HCT116 (cell line): ENCODE measurements at regions not wholly inside any gene's neighbourhood (a gene's known extent, or its start where the extent isn't known, plus 50 kb on each side); places are given as distances from the start of the nearest gene placed in this dataset.

Experiments
- ATAC-seq: fragments of 200-7000 bp; cut with Tn5 transposase; 2 replicates; pipeline ENCODE4 v1.9.1; 2020; ENCODE audit warnings: mild to moderate bottlenecking, moderate library complexity
- BruUV-seq: library from RNA; stranded (reverse); fragments of 400-500 nt; replicated peaks from 2 replicates; lab custom pipeline; 2021; lab: Mats Ljungman, UMichigan
- CTCF ChIA-PET: fragments of 300-600 bp; sonication (Branson Sonifier 250); formaldehyde crosslinking; loops from one replicate; lab custom pipeline; 2021; ENCODE audit warnings: antibody characterized with exemption; lab: Charles Lee
- POLR2A ChIA-PET: fragments of 300-600, 350-600 bp; sonication (Branson Sonifier 250); formaldehyde crosslinking; loops from one replicate; lab custom pipeline; 2021; ENCODE audit warnings: antibody characterized with exemption; lab: Charles Lee
- RAD21 ChIA-PET, 2 experiments: fragments of 300-600 bp; sonication (Branson Sonifier 250); formaldehyde crosslinking; loops; one replicate each; lab custom pipeline; 2023; ENCODE audit warnings: low total read pairs in 2 of 2; ENCODE audit not compliant: uncharacterized antibody in 2 of 2, unreplicated experiment in 2 of 2, low non-redundant PET in 1 of 2; lab: Charles Lee
- DNase-seq: peaks from one replicate; pipeline ENCODE4 v3.0.0-alpha.2; 2010; ENCODE audit warnings: low read depth, low spot score
- H2AFZ ChIP-seq: fragments of 200-600 bp; shearing (Covaris generic), sonication (generic); 2 replicates; pipeline ENCODE4 v1.6.1; 2017; ENCODE audit warnings: low read depth, mixed run types, mixed read lengths, antibody characterized with exemption, low read length; ENCODE audit not compliant: poor library complexity, severe bottlenecking
- H3K27ac ChIP-seq: 2 replicates; pipeline ENCODE4 v1.5.1; 2012; ENCODE audit warnings: low read depth, low read length
- H3K27me3 ChIP-seq: fragments of 200-600 bp; sonication (generic); 2 replicates; pipeline ENCODE4 v1.6.1; 2016; ENCODE audit warnings: mixed run types, low read length, mixed read lengths; ENCODE audit not compliant: insufficient read depth
- H3K36me3 ChIP-seq, 2 experiments: fragments of 200-500 bp in 1 of 2; fragments of 200-600 bp in 1 of 2; sonication (Bioruptor generic) in 1 of 2; sonication (generic) in 1 of 2; 2 replicates each; pipeline versions ENCODE4 v1.5.1 to v1.6.1; 2014 to 2016; ENCODE audit warnings: low read length in 2 of 2, inconsistent platforms in 1 of 2, mixed read lengths in 1 of 2, mixed run types in 1 of 2; ENCODE audit not compliant: insufficient read depth in 2 of 2, control insufficient read depth in 1 of 2
- H3K4me1 ChIP-seq, 2 experiments: fragments of 200-600 bp in 1 of 2; sonication (generic) in 1 of 2; 2 replicates each; pipeline versions ENCODE4 v1.5.1 to v1.6.1; 2012 to 2017; ENCODE audit warnings: low read length in 2 of 2, inconsistent platforms in 1 of 2, mild to moderate bottlenecking in 1 of 2, mixed read lengths in 1 of 2, mixed run types in 1 of 2, moderate library complexity in 1 of 2; ENCODE audit not compliant: insufficient read depth in 2 of 2, control insufficient read depth in 1 of 2
- H3K4me2 ChIP-seq: fragments of 200-600 bp; sonication (generic); 2 replicates; pipeline ENCODE4 v1.6.1; 2017; ENCODE audit warnings: mixed run types, low read length, mixed read lengths
- H3K4me3 ChIP-seq, 2 experiments: fragments of 200-600 bp in 1 of 2; sonication (generic) in 1 of 2; replicated peaks in 1 of 2; 2 replicates each; pipeline ENCODE4 v1.5.1; 2011 to 2016; ENCODE audit warnings: low read length in 2 of 2, control low read depth in 1 of 2, low read depth in 1 of 2, mild to moderate bottlenecking in 1 of 2, mixed read lengths in 1 of 2, mixed run types in 1 of 2
- H3K79me2 ChIP-seq: fragments of 200-600 bp; sonication (generic); 2 replicates; pipeline ENCODE4 v1.6.1; 2017; ENCODE audit warnings: mild to moderate bottlenecking, mixed run types, low read length, moderate library complexity, mixed read lengths; ENCODE audit not compliant: insufficient read depth
- H3K9ac ChIP-seq: fragments of 200-600 bp; sonication (generic); 2 replicates; pipeline ENCODE4 v1.6.1; 2016; ENCODE audit warnings: low read length, mixed read lengths
- H3K9me2 ChIP-seq: fragments of 200-600 bp; sonication (generic), shearing (Covaris generic); 2 replicates; pipeline ENCODE4 v1.6.1; 2017; ENCODE audit warnings: mixed run types, mild to moderate bottlenecking, moderate library complexity; ENCODE audit not compliant: insufficient read depth
- H3K9me3 ChIP-seq, 2 experiments: fragments of 200-500 bp in 1 of 2; fragments of 200-600 bp in 1 of 2; sonication (Bioruptor generic) in 1 of 2; sonication (generic) in 1 of 2; 2 replicates each; pipeline ENCODE4 v1.6.1; 2014 to 2017; ENCODE audit warnings: low read length in 2 of 2, mixed read lengths in 2 of 2, inconsistent platforms in 1 of 2, low read depth in 1 of 2, mild to moderate bottlenecking in 1 of 2, mixed run types in 1 of 2, moderate library complexity in 1 of 2; ENCODE audit not compliant: control insufficient read depth in 1 of 2, insufficient read depth in 1 of 2
- H4K20me1 ChIP-seq: fragments of 200-600 bp; sonication (generic), shearing (Covaris generic); 2 replicates; pipeline ENCODE4 v1.6.1; 2017; ENCODE audit warnings: mixed run types, mild to moderate bottlenecking, moderate library complexity; ENCODE audit not compliant: insufficient read depth
- CBX3 ChIP-seq: IDR thresholded peaks from 2 replicates; pipeline ENCODE4 v1.6.1; 2012; ENCODE audit warnings: low read depth
- CEBPB ChIP-seq: IDR thresholded peaks from 2 replicates; pipeline ENCODE4 v1.6.1; 2012; ENCODE audit warnings: low read depth
- EGR1 ChIP-seq: IDR thresholded peaks from 2 replicates; pipeline ENCODE4 v1.6.1; 2012; ENCODE audit warnings: low read depth
- ELF1 ChIP-seq: IDR thresholded peaks from 2 replicates; pipeline ENCODE4 v1.6.1; 2012; ENCODE audit warnings: low read depth, borderline replicate concordance
- EZH2 ChIP-seq: fragments of 200-600 bp; sonication (generic); IDR thresholded peaks from 2 replicates; pipeline ENCODE4 v1.6.1; 2017; ENCODE audit warnings: antibody characterized with exemption, mixed run types
- EZH2phosphoT487 ChIP-seq: fragments of 200-600 bp; IDR thresholded peaks from 2 replicates; pipeline ENCODE4 v1.6.1; 2018; ENCODE audit warnings: antibody characterized with exemption, borderline replicate concordance
- FOSL1 ChIP-seq: IDR thresholded peaks from 2 replicates; pipeline ENCODE4 v1.6.1; 2012; ENCODE audit warnings: low read depth
- POLR2A ChIP-seq: IDR thresholded peaks from 2 replicates; pipeline ENCODE4 v1.7.0; 2011; ENCODE audit warnings: borderline replicate concordance; ENCODE audit not compliant: insufficient read depth, insufficient read length; ENCODE audit errors: extremely low read depth
- POLR2AphosphoS5 ChIP-seq: IDR thresholded peaks from 2 replicates; pipeline ENCODE4 v1.6.1; 2011; ENCODE audit warnings: mild to moderate bottlenecking, low read depth, low read length, moderate library complexity
- SIN3A ChIP-seq: IDR thresholded peaks from 2 replicates; pipeline ENCODE4 v1.6.1; 2012; ENCODE audit warnings: low read depth
- SP1 ChIP-seq: IDR thresholded peaks from 2 replicates; pipeline ENCODE4 v1.6.1; 2012; ENCODE audit warnings: low read depth
- SRF ChIP-seq: IDR thresholded peaks from 2 replicates; pipeline ENCODE4 v1.6.1; 2012; ENCODE audit warnings: low read depth
- YY1 ChIP-seq: IDR thresholded peaks from 2 replicates; pipeline ENCODE4 v1.6.1; 2011; ENCODE audit warnings: low read length, low read depth, moderate library complexity, mild to moderate bottlenecking; ENCODE audit not compliant: insufficient replicate concordance; ENCODE audit errors: extremely low read depth
- ZNF274 ChIP-seq: fragments of 200-500 bp; sonication (Bioruptor generic); IDR thresholded peaks from 2 replicates; pipeline ENCODE4 v1.6.1; 2014; ENCODE audit warnings: mild to moderate bottlenecking, low read depth, low read length, inconsistent platforms
- intact Hi-C: fragments of 100-400 bp; cut with micrococcal nuclease; formaldehyde crosslinking; loops from 2 replicates; pipeline ENCODE4 v1.10.0; 2022
- TF ChIP-seq, protein P1 (sequence below), 3 experiments: fragments of 200-600 bp in 1 of 3; sonication (generic) in 1 of 3; IDR thresholded peaks in 2 of 3; conservative IDR thresholded peaks in 1 of 3; 2 replicates each; pipeline ENCODE4 v1.5.1; 2012 to 2017; ENCODE audit warnings: low read depth in 2 of 3, low read length in 2 of 3, antibody characterized with exemption in 1 of 3, borderline replicate concordance in 1 of 3, control low read depth in 1 of 3, mild to moderate bottlenecking in 1 of 3, mixed read lengths in 1 of 3, mixed run types in 1 of 3, moderate library complexity in 1 of 3; ENCODE audit not compliant: insufficient read depth in 1 of 3
- TF ChIP-seq, protein P2 (sequence below): IDR thresholded peaks from 2 replicates; pipeline ENCODE4 v1.6.1; 2012
- TF ChIP-seq, protein P3 (sequence below): IDR thresholded peaks from 2 replicates; pipeline ENCODE4 v1.6.1; 2011; ENCODE audit warnings: mild to moderate bottlenecking, low read length, moderate library complexity; ENCODE audit not compliant: insufficient replicate concordance; ENCODE audit errors: extremely low read depth
- TF ChIP-seq, protein P4 (sequence below): IDR thresholded peaks from 2 replicates; pipeline ENCODE4 v1.6.1; 2012; ENCODE audit warnings: low read depth

DNA sequence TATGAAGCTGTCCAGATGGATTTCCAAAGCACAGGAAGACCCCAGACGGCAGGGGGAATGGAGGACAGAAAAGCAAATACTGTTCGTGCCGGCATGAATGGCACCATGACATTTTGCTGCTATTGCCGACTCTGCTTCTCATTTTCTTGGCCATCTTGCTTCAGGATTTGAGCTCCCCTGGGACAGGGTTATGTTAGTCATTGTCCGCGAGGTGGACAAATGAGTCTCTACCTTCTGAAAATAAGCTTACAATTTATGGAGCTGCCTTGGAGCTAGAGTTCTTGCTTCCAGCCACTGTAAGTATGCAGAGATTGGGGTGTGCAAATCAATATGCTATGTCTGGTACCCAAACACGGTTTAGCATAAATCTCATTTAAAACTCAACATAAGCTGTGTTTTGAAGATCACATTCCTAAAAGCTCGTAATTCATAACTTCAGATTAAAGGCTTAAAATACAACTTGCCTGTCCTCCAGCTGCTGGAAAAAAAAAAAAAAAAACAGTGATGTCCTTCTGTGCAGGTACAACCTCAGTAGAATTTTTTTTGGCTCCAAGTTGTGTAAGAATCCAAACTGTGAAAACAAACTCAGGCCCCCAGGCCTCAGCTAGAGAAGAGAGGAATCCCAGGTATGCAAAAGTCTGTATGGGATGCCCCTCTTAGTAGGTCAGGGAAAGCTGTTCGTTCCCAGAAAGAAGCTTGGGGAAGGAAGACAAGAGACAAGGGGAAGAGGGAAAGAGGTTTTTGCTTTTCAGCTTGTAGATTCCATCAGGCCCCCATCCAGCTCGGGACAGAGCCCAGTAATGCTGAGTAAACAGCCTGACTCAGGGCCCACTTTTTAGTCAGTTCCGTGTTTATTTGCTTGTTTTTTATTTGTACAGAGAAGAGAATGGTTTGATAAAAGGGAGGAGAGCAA is 184.2 kb upstream of the FOXA2 start:
- no peak overlapping the region for H2AFZ ChIP-seq
- TF ChIP-seq, protein P1, sequence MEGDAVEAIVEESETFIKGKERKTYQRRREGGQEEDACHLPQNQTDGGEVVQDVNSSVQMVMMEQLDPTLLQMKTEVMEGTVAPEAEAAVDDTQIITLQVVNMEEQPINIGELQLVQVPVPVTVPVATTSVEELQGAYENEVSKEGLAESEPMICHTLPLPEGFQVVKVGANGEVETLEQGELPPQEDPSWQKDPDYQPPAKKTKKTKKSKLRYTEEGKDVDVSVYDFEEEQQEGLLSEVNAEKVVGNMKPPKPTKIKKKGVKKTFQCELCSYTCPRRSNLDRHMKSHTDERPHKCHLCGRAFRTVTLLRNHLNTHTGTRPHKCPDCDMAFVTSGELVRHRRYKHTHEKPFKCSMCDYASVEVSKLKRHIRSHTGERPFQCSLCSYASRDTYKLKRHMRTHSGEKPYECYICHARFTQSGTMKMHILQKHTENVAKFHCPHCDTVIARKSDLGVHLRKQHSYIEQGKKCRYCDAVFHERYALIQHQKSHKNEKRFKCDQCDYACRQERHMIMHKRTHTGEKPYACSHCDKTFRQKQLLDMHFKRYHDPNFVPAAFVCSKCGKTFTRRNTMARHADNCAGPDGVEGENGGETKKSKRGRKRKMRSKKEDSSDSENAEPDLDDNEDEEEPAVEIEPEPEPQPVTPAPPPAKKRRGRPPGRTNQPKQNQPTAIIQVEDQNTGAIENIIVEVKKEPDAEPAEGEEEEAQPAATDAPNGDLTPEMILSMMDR (IDR thresholded peaks at IDR 0.05 in 2 of 3, conservative IDR thresholded peaks at IDR 0.05 in 1 of 3; ENCODE audit: borderline replicate concordance in 1 of 3, insufficient read depth in 1 of 3, low read depth in 2 of 3, low read length in 2 of 3) = no peak
- TF ChIP-seq, protein P2, sequence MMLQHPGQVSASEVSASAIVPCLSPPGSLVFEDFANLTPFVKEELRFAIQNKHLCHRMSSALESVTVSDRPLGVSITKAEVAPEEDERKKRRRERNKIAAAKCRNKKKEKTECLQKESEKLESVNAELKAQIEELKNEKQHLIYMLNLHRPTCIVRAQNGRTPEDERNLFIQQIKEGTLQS = no peak
- TF ChIP-seq POLR2A (no peak), SP1 (no peak), YY1 (no peak), SRF (no peak), FOSL1 (no peak), EGR1 (no peak), CEBPB (no peak), CBX3 (no peak), SIN3A (no peak), ZNF274 (no peak), POLR2AphosphoS5 (no peak), ELF1 (no peak), EZH2phosphoT487 (no peak), EZH2 (no peak)
- TF ChIP-seq, protein P3, sequence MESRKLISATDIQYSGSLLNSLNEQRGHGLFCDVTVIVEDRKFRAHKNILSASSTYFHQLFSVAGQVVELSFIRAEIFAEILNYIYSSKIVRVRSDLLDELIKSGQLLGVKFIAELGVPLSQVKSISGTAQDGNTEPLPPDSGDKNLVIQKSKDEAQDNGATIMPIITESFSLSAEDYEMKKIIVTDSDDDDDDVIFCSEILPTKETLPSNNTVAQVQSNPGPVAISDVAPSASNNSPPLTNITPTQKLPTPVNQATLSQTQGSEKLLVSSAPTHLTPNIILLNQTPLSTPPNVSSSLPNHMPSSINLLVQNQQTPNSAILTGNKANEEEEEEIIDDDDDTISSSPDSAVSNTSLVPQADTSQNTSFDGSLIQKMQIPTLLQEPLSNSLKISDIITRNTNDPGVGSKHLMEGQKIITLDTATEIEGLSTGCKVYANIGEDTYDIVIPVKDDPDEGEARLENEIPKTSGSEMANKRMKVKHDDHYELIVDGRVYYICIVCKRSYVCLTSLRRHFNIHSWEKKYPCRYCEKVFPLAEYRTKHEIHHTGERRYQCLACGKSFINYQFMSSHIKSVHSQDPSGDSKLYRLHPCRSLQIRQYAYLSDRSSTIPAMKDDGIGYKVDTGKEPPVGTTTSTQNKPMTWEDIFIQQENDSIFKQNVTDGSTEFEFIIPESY = no peak
- TF ChIP-seq, protein P4, sequence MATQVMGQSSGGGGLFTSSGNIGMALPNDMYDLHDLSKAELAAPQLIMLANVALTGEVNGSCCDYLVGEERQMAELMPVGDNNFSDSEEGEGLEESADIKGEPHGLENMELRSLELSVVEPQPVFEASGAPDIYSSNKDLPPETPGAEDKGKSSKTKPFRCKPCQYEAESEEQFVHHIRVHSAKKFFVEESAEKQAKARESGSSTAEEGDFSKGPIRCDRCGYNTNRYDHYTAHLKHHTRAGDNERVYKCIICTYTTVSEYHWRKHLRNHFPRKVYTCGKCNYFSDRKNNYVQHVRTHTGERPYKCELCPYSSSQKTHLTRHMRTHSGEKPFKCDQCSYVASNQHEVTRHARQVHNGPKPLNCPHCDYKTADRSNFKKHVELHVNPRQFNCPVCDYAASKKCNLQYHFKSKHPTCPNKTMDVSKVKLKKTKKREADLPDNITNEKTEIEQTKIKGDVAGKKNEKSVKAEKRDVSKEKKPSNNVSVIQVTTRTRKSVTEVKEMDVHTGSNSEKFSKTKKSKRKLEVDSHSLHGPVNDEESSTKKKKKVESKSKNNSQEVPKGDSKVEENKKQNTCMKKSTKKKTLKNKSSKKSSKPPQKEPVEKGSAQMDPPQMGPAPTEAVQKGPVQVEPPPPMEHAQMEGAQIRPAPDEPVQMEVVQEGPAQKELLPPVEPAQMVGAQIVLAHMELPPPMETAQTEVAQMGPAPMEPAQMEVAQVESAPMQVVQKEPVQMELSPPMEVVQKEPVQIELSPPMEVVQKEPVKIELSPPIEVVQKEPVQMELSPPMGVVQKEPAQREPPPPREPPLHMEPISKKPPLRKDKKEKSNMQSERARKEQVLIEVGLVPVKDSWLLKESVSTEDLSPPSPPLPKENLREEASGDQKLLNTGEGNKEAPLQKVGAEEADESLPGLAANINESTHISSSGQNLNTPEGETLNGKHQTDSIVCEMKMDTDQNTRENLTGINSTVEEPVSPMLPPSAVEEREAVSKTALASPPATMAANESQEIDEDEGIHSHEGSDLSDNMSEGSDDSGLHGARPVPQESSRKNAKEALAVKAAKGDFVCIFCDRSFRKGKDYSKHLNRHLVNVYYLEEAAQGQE = no peak
- ChIA-PET CTCF (no interaction called here), RAD21 (no interaction called here), POLR2A (no interaction called here)
- H4K20me1 ChIP-seq = no peaks in the 10 kb centered on the region
- H3K27me3 ChIP-seq = peaks cover 5% of the 10 kb centered on the region; the same call in 1 of the 2 replicates
- no peaks in the 10 kb centered on the region for H3K36me3 ChIP-seq
- no peaks in the 10 kb centered on the region for H3K79me2 ChIP-seq
- no peak overlapping the region for H3K27ac ChIP-seq
- no peaks in the 10 kb centered on the region for H3K9me3 ChIP-seq
- peaks cover 3 to 17% of the 10 kb centered on the region in 2 experiments for H3K4me1 ChIP-seq
- no peak overlapping the region for H3K4me3 ChIP-seq
- no peak overlapping the region for H3K4me2 ChIP-seq
- DNase-seq = no peak
- H3K9ac ChIP-seq = no peak overlapping the region
- H3K9me2 ChIP-seq = no peaks in the 10 kb centered on the region
- intact Hi-C loops = no loop called here
- no peak for ATAC-seq
- no TSS peak for BruUV-seq
